Kidney (tissue), 13 donors: ENCODE measurements at regions not wholly inside any gene's neighbourhood (a gene's known extent, or its start where the extent isn't known, plus 50 kb on each side); places are given as distances from the start of the nearest gene placed in this dataset.
"Not testable (repeated sequence)": the region's sequence is repeated elsewhere in the genome, so short reads cannot be mapped to it uniquely, and the experiment has no call there.

ENCODE experiments used
- DNase-seq, 5 donors: peaks; one replicate each; pipeline ENCODE4 v3.0.0-alpha.2; 2013 to 2020
- FAIRE-seq: peaks from 2 replicates; lab custom pipeline; 2012; peaks lifted over from hg19 to GRCh38; lab: Jason Lieb, UNC
- H3K27ac ChIP-seq, 2 donors: one replicate each; pipeline ENCODE4 v1.7.0; 2013; ENCODE audit warnings: low read depth in 2 of 2, low read length in 2 of 2, inconsistent platforms in 1 of 2
- H3K27me3 ChIP-seq: one replicate; pipeline ENCODE4 v1.7.1; 2013; ENCODE audit warnings: low read length, inconsistent platforms; ENCODE audit not compliant: control insufficient read depth, insufficient read depth
- H3K36me3 ChIP-seq, 3 donors: one replicate each; pipeline versions ENCODE4 v1.7.0 to v1.7.1; 2013; ENCODE audit warnings: low read length in 3 of 3, control low read depth in 1 of 3, inconsistent platforms in 1 of 3; ENCODE audit not compliant: insufficient read depth in 3 of 3, control insufficient read depth in 2 of 3
- H3K4me1 ChIP-seq, 3 donors: one replicate each; pipeline versions ENCODE4 v1.7.0 to v1.7.1; 2013; ENCODE audit warnings: low read length in 3 of 3, inconsistent platforms in 1 of 3, low read depth in 1 of 3; ENCODE audit not compliant: control insufficient read depth in 2 of 3, insufficient read depth in 2 of 3
- H3K4me3 ChIP-seq, 3 donors: one replicate each; pipeline versions ENCODE4 v1.7.0 to v1.8.1; 2013; ENCODE audit warnings: low read length in 3 of 3, control low read depth in 1 of 3, inconsistent platforms in 1 of 3
- H3K9ac ChIP-seq, 3 donors: one replicate each; pipeline versions ENCODE4 v1.7.0 to v1.7.1; 2013; ENCODE audit warnings: low read length in 3 of 3, control low read depth in 1 of 3, inconsistent platforms in 1 of 3
- H3K9me3 ChIP-seq, 3 donors: one replicate each; pipeline versions ENCODE4 v1.7.0 to v1.7.1; 2013; ENCODE audit warnings: low read length in 3 of 3, control low read depth in 1 of 3, inconsistent platforms in 1 of 3; ENCODE audit not compliant: control insufficient read depth in 2 of 3, insufficient read depth in 1 of 3
- intact Hi-C: fragments of 100-400 bp; cut with DNase I; formaldehyde crosslinking; loops from one replicate; pipeline ENCODE4 v1.11.1; 2022
- TF ChIP-seq, protein P1 (sequence below): IDR thresholded peaks from 3 replicates; pipeline ENCODE4 v1.5.1; 2012; ENCODE audit warnings: mild to moderate bottlenecking, moderate library complexity, borderline replicate concordance; ENCODE audit not compliant: insufficient read depth; ENCODE audit errors: extremely low read depth
- donor health status: control.
- donor health status: control.
- donor health status: control.
- donor health status: control.
- donor health status: control.
- donor health status: DM: yes; HTN: yes; CAD: no.
- donor health status: Normal renal cell carcinoma (clear cell type).

DNA sequence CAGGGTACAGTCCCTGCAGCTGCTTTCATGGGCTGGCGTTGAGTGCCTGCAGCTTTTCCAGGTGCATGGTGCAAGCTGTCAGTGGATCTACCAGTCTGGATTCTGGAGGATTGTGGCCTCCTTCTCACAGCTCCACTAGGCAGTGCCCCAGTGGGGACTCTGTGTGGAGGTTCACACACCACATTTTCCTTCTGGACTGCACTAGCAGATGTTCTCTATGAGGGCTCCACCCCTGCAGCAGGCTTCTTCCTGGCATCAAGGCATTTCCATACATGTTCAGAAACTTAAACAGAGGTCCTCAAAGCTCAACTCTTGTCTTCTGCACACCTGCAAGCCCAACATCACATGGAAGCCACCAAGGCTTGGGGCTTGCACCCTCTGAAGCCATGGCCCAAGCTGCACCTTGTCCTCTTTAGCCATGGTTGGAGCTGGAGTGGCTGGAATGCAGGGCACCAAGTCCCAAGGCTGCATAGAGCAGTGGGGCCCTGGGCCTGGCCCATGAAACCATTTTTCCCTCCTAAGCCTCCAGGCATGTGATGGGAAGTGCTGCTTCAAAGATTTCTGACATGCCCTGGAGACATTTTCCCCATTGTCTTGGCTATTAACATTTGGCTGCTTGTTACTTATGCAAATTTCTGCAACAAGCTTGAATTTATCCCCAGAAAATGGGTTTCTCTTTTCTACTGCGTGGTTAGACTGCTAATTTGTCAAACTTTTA, 250.2 kb upstream of the COPS8 start:
- intact Hi-C loops, result no loop called here
- peaks cover 0 to 4% (median 0%) of the 10 kb centered on the region in 3 donors for H3K4me1 ChIP-seq
- H3K9ac ChIP-seq, result no peak overlapping the region
- no peaks in the 10 kb centered on the region for H3K36me3 ChIP-seq
- peak overlapping the region; percentile 19 to 41 for H3K27ac ChIP-seq
- FAIRE-seq (no peak), DNase-seq (no peak)
- TF ChIP-seq, protein P1, sequence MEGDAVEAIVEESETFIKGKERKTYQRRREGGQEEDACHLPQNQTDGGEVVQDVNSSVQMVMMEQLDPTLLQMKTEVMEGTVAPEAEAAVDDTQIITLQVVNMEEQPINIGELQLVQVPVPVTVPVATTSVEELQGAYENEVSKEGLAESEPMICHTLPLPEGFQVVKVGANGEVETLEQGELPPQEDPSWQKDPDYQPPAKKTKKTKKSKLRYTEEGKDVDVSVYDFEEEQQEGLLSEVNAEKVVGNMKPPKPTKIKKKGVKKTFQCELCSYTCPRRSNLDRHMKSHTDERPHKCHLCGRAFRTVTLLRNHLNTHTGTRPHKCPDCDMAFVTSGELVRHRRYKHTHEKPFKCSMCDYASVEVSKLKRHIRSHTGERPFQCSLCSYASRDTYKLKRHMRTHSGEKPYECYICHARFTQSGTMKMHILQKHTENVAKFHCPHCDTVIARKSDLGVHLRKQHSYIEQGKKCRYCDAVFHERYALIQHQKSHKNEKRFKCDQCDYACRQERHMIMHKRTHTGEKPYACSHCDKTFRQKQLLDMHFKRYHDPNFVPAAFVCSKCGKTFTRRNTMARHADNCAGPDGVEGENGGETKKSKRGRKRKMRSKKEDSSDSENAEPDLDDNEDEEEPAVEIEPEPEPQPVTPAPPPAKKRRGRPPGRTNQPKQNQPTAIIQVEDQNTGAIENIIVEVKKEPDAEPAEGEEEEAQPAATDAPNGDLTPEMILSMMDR, result no peak
- H3K27me3 ChIP-seq, result no peaks in the 10 kb centered on the region
- H3K4me3 ChIP-seq, result no peak overlapping the region
- no peaks in the 10 kb centered on the region for H3K9me3 ChIP-seq

DNA sequence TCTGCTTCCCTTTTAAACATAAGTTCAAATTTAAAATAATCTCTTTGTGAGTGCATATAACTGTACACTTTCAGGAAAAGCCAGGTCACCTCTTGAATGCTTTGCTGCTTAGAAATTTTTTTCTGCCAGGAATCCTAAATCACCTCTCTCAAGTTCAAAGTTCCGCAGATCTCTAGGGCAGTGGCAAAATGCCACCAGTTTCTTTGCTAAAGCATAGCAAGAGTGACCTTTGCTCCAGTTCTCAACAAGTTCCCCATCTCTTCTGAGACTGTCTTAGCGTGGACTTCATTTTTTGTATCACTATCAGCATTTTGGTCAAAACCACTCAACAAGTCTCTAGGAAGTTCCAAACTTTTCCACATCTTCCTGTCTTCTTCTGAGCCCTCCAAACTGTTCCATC, 249.7 kb upstream of the COPS8 start:
- DNase-seq, H3K36me3 ChIP-seq, H3K9ac ChIP-seq, H3K4me1 ChIP-seq, H3K4me3 ChIP-seq, H3K27me3 ChIP-seq, H3K9me3 ChIP-seq, intact Hi-C loops: not testable (repeated sequence)
- peak; percentile 13 for FAIRE-seq
- peak overlapping the region; percentile 19 to 41 for H3K27ac ChIP-seq

DNA sequence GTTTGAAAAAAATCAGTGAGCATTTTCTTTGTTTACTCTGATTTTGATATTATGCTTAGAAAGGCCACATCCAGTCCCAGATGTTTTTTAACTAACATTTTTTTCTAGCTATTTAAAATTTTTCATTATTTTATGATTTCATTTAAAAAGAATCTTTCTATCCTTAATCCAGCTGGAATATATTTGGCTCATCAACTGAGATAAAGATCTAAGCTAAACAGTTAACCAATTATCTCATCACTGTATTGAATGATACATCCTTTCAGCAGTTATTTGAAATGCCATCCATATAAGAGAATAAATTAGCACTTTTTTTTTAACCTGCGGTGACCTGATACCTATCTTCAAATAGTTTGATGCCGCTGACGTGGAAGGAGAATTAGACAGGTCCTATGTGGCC, 245.5 kb upstream of the COPS8 start:
- Histone ChIP-seq H3K4me1 (peaks cover 0 to 4% (median 0%) of the 10 kb centered on the region in 3 donors), H3K9me3 (no peaks in the 10 kb centered on the region)
- intact Hi-C loops, result no loop called here

DNA sequence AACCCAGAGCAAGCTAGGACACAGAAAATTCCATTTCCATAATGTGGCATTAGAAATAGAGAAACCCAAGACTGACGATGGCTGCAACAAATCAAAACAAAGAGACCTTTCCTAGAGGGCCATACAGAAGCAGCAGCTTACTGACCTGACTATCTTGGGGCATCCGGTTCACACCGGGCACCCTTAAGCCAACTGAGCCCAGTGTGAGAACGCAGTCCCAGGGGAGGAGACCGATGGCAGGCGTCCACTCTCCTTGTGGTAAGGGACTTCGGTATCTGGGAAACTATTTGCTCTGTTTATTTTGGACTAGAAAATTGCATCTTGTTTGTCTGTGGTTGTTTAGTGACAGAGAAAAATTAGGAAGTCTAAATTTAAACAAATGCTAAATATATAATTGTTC, 244.8 kb upstream of the COPS8 start:
- no peaks in the 10 kb centered on the region for H3K9me3 ChIP-seq
- no peaks in the 10 kb centered on the region for H3K36me3 ChIP-seq
- DNase-seq, result peak in 1 of 5 donors; percentile 83
- TF ChIP-seq, protein P1, result no peak
- no peak overlapping the region for H3K9ac ChIP-seq
- H3K27ac ChIP-seq, result no peak overlapping the region
- no peak overlapping the region for H3K4me3 ChIP-seq
- no peaks in the 10 kb centered on the region for H3K4me1 ChIP-seq
- no peak for FAIRE-seq
- intact Hi-C loops, result no loop called here
- no peaks in the 10 kb centered on the region for H3K27me3 ChIP-seq

More for the DNA sequence above, 245.5 kb upstream of the COPS8 start:
- TF ChIP-seq, protein P1, result no peak
- Histone ChIP-seq H3K27me3 (no peaks in the 10 kb centered on the region), H3K27ac (no peak overlapping the region), H3K36me3 (no peaks in the 10 kb centered on the region), H3K4me3 (no peak overlapping the region), H3K9ac (no peak overlapping the region)
- DNase-seq (no peak), FAIRE-seq (peak; percentile 8)
